Mammary epithelial cell (primary cell): ENCODE measurements at regions not wholly inside any gene's neighbourhood (a gene's known extent, or its start where the extent isn't known, plus 50 kb on each side); places are given as distances from the start of the nearest gene placed in this dataset.

Experiments used
- EZH2 ChIP-seq: IDR thresholded peaks from 2 replicates; pipeline ENCODE4 v1.6.1; 2012; ENCODE audit warnings: low read length, inconsistent platforms, borderline replicate concordance
- TF ChIP-seq, protein P1 (sequence below), 2 donors: IDR thresholded peaks in 1 of 2; conservative IDR thresholded peaks in 1 of 2; 2 replicates each; pipeline ENCODE4 v1.5.1; 2011 to 2012; ENCODE audit warnings: inconsistent platforms in 2 of 2, low read length in 2 of 2, mild to moderate bottlenecking in 2 of 2, control low read depth in 1 of 2, low read depth in 1 of 2; ENCODE audit not compliant: insufficient read depth in 1 of 2; ENCODE audit errors: extremely low read depth in 1 of 2

- TF ChIP-seq, protein P1, sequence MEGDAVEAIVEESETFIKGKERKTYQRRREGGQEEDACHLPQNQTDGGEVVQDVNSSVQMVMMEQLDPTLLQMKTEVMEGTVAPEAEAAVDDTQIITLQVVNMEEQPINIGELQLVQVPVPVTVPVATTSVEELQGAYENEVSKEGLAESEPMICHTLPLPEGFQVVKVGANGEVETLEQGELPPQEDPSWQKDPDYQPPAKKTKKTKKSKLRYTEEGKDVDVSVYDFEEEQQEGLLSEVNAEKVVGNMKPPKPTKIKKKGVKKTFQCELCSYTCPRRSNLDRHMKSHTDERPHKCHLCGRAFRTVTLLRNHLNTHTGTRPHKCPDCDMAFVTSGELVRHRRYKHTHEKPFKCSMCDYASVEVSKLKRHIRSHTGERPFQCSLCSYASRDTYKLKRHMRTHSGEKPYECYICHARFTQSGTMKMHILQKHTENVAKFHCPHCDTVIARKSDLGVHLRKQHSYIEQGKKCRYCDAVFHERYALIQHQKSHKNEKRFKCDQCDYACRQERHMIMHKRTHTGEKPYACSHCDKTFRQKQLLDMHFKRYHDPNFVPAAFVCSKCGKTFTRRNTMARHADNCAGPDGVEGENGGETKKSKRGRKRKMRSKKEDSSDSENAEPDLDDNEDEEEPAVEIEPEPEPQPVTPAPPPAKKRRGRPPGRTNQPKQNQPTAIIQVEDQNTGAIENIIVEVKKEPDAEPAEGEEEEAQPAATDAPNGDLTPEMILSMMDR (conservative IDR thresholded peaks at IDR 0.05 in 1 of 2, IDR thresholded peaks at IDR 0.05 in 1 of 2; ENCODE audit: extremely low read depth in 1 of 2, insufficient read depth in 1 of 2, low read depth in 1 of 2, low read length in 2 of 2) = no peak
- no peak for TF ChIP-seq EZH2
Measured at GRCh38 chr22:42199025-42199424, 68.4 kb upstream of the CYP2D6 start.
